Astrocyte (in vitro differentiated cells and primary cell): ENCODE measurements at regions not wholly inside any gene's neighbourhood (a gene's known extent, or its start where the extent isn't known, plus 50 kb on each side); places are given as distances from the start of the nearest gene placed in this dataset.

Experiments used
- DNase-seq: peaks from one replicate; pipeline ENCODE4 v3.0.0-alpha.2; 2010; ENCODE audit warnings: low read depth
- FAIRE-seq: peaks from 2 replicates; lab custom pipeline; 2011; peaks lifted over from hg19 to GRCh38; lab: Jason Lieb, UNC
- H2AFZ ChIP-seq: 2 replicates; pipeline ENCODE4 v1.6.0; 2012; ENCODE audit warnings: low read depth, low read length, inconsistent platforms
- H3K27ac ChIP-seq: 2 replicates; pipeline ENCODE4 v1.5.1; 2011; ENCODE audit warnings: low read depth, low read length, inconsistent platforms
- H3K27me3 ChIP-seq: 2 replicates; pipeline ENCODE4 v1.6.0; 2011; ENCODE audit warnings: low read length, inconsistent platforms; ENCODE audit not compliant: insufficient read depth
- H3K36me3 ChIP-seq: 2 replicates; pipeline ENCODE4 v1.5.1; 2011; ENCODE audit warnings: low read length, inconsistent platforms; ENCODE audit not compliant: insufficient read depth
- H3K4me1 ChIP-seq: 2 replicates; pipeline ENCODE4 v1.5.1; 2011; ENCODE audit warnings: low read length, inconsistent platforms; ENCODE audit not compliant: insufficient read depth
- H3K4me2 ChIP-seq: 2 replicates; pipeline ENCODE4 v1.6.0; 2012; ENCODE audit warnings: low read length, inconsistent platforms
- H3K4me3 ChIP-seq: 2 replicates; pipeline ENCODE4 v1.5.1; 2011; ENCODE audit warnings: low read depth, mild to moderate bottlenecking, low read length, inconsistent platforms; ENCODE audit not compliant: insufficient read depth
- H3K79me2 ChIP-seq: 2 replicates; pipeline ENCODE4 v1.6.0; 2012; ENCODE audit warnings: mild to moderate bottlenecking, low read length, inconsistent platforms; ENCODE audit not compliant: insufficient read depth
- H3K9ac ChIP-seq: 2 replicates; pipeline ENCODE4 v1.6.0; 2012; ENCODE audit warnings: mild to moderate bottlenecking, low read length, inconsistent platforms
- H3K9me3 ChIP-seq: 2 replicates; pipeline ENCODE4 v1.5.1; 2012; ENCODE audit warnings: low read depth, mild to moderate bottlenecking, low read length, inconsistent platforms; ENCODE audit not compliant: insufficient read depth
- H4K20me1 ChIP-seq: 2 replicates; pipeline ENCODE4 v1.6.0; 2012; ENCODE audit warnings: low read length, inconsistent platforms; ENCODE audit not compliant: insufficient read depth
- H3K27ac Mint-ChIP-seq: one replicate; pipeline ENCODE4 v1.8.0; 2021; ENCODE audit warnings: mild to moderate bottlenecking, mixed read lengths; ENCODE audit not compliant: unreplicated experiment
- H3K27me3 Mint-ChIP-seq: one replicate; pipeline ENCODE4 v1.8.0; 2021; ENCODE audit warnings: low read depth, mixed read lengths; ENCODE audit not compliant: unreplicated experiment
- H3K36me3 Mint-ChIP-seq: one replicate; pipeline ENCODE4 v1.8.0; 2021; ENCODE audit warnings: low read depth, mixed read lengths; ENCODE audit not compliant: unreplicated experiment
- H3K4me1 Mint-ChIP-seq: one replicate; pipeline ENCODE4 v1.8.0; 2021; ENCODE audit warnings: low read depth, mixed read lengths; ENCODE audit not compliant: unreplicated experiment
- H3K4me3 Mint-ChIP-seq: one replicate; pipeline ENCODE4 v1.8.0; 2021; ENCODE audit warnings: mild to moderate bottlenecking, moderate library complexity, mixed read lengths; ENCODE audit not compliant: unreplicated experiment
- H3K9me3 Mint-ChIP-seq: one replicate; pipeline ENCODE4 v1.8.0; 2021; ENCODE audit warnings: mild to moderate bottlenecking, mixed read lengths; ENCODE audit not compliant: unreplicated experiment
- EZH2 ChIP-seq: IDR thresholded peaks from 2 replicates; pipeline ENCODE4 v1.6.1; 2012; ENCODE audit warnings: mild to moderate bottlenecking, low read length, inconsistent platforms; ENCODE audit not compliant: insufficient read depth
- TF ChIP-seq, protein P1 (sequence below): IDR thresholded peaks from 2 replicates; pipeline ENCODE4 v1.5.1; 2011; ENCODE audit warnings: low read depth, mild to moderate bottlenecking, inconsistent platforms, low read length, moderate library complexity; ENCODE audit not compliant: insufficient read depth

DNA sequence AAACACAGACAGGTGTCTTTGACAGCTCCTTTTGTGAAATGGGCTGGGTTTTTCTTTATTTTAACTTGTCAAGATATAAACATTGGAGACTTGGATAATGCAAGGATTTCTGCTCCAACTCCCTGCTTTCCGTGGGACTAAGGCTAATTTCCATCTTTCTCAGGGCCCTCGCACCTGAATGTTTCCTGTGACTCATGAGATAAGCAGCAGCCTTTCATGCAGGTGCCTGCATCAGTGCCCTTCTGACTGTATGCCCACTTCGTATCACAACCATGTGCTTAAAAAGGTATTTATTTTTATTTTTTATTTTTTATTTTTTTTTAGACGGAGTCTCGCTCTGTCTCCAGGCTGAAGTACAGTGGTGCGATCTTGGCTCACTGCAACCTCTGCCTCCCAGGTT is 736.1 kb downstream of the DOK5 start:
- Histone ChIP-seq H3K27me3 (no peaks in the 10 kb centered on the region), H2AFZ (no peak overlapping the region)

DNA sequence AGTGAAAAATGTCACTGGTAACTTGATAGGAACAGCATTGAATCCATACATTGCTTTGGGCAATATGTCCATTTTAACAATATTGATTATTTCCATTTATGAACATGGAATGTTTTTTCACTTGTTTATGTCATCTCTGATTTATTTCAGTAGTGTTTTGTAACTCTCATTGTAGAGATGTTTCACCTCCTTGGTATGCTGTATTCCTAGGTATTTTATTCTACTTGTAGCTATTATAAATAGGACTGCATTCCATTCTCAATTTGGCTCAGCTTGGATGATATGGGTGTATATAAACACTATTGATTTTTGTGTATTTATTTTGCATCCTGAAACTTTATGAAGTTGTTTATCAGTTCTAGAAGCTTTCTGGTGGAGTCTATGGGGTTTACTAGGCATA is 730.3 kb downstream of the DOK5 start:
- H2AFZ ChIP-seq, result no peak overlapping the region
- H3K9me3 Mint-ChIP-seq, result peaks cover 5% of the 10 kb centered on the region
- H4K20me1 ChIP-seq, result no peaks in the 10 kb centered on the region
- no peak for FAIRE-seq
- H3K4me1 ChIP-seq, result no peaks in the 10 kb centered on the region
- no peaks in the 10 kb centered on the region for H3K36me3 ChIP-seq
- no peak overlapping the region for H3K27ac ChIP-seq
- H3K27me3 ChIP-seq, result no peaks in the 10 kb centered on the region
- no peak overlapping the region for H3K27ac Mint-ChIP-seq
- no peaks in the 10 kb centered on the region for H3K9me3 ChIP-seq
- no peak overlapping the region for H3K9ac ChIP-seq
- H3K79me2 ChIP-seq, result no peaks in the 10 kb centered on the region
- H3K4me3 Mint-ChIP-seq, result no peak overlapping the region
- H3K4me3 ChIP-seq, result no peak overlapping the region
- no peak overlapping the region for H3K4me2 ChIP-seq
- no peaks in the 10 kb centered on the region for H3K4me1 Mint-ChIP-seq
- DNase-seq, result peak; percentile 27
- H3K36me3 Mint-ChIP-seq, result no peaks in the 10 kb centered on the region
- no peaks in the 10 kb centered on the region for H3K27me3 Mint-ChIP-seq
- no peak for TF ChIP-seq EZH2
- TF ChIP-seq, protein P1, sequence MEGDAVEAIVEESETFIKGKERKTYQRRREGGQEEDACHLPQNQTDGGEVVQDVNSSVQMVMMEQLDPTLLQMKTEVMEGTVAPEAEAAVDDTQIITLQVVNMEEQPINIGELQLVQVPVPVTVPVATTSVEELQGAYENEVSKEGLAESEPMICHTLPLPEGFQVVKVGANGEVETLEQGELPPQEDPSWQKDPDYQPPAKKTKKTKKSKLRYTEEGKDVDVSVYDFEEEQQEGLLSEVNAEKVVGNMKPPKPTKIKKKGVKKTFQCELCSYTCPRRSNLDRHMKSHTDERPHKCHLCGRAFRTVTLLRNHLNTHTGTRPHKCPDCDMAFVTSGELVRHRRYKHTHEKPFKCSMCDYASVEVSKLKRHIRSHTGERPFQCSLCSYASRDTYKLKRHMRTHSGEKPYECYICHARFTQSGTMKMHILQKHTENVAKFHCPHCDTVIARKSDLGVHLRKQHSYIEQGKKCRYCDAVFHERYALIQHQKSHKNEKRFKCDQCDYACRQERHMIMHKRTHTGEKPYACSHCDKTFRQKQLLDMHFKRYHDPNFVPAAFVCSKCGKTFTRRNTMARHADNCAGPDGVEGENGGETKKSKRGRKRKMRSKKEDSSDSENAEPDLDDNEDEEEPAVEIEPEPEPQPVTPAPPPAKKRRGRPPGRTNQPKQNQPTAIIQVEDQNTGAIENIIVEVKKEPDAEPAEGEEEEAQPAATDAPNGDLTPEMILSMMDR, result no peak

More for the DNA sequence above, 736.1 kb downstream of the DOK5 start:
- Histone ChIP-seq H3K4me3 (no peak overlapping the region), H3K79me2 (no peaks in the 10 kb centered on the region), H3K27ac (no peak overlapping the region), H3K9ac (no peak overlapping the region), H4K20me1 (no peaks in the 10 kb centered on the region), H3K9me3 (no peaks in the 10 kb centered on the region), H3K4me1 (no peaks in the 10 kb centered on the region), H3K36me3 (no peaks in the 10 kb centered on the region), H3K4me2 (no peak overlapping the region)
- Mint-ChIP-seq H3K36me3 (no peaks in the 10 kb centered on the region), H3K4me1 (no peaks in the 10 kb centered on the region), H3K27me3 (no peaks in the 10 kb centered on the region), H3K4me3 (no peak overlapping the region), H3K27ac (no peak overlapping the region), H3K9me3 (peaks cover 5% of the 10 kb centered on the region)
- DNase-seq (no peak), FAIRE-seq (no peak)
- TF ChIP-seq, protein P1, result no peak
- no peak for TF ChIP-seq EZH2

DNA sequence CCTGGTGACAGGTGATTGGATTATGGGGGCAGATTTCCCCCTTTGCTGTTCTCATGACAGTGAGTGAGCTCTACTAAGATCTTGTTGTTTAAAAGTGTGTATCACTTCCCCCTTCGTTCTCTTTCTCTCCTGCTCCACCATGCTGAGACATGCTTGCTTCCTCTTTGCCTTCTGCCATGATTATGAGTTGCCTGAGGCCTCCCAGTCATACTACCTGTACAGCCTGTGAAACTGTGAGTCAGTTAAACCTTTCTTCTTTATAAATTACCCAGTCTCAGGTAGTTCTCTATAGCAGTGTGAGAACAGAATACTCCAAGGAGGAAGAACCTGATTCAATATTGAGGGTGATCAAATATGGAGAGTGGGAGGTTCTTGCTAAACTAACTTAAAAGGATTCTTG is 724.9 kb downstream of the DOK5 start:
- H3K27ac ChIP-seq, result no peak overlapping the region
- no peak for FAIRE-seq

More for the DNA sequence above, 724.9 kb downstream of the DOK5 start:
- DNase-seq, result no peak
- no peaks in the 10 kb centered on the region for H4K20me1 ChIP-seq
- H3K4me1 Mint-ChIP-seq, result no peaks in the 10 kb centered on the region
- H3K36me3 Mint-ChIP-seq, result no peaks in the 10 kb centered on the region
- H2AFZ ChIP-seq, result no peak overlapping the region
- H3K4me3 Mint-ChIP-seq, result no peak overlapping the region
- no peaks in the 10 kb centered on the region for H3K27me3 ChIP-seq
- no peak overlapping the region for H3K9ac ChIP-seq
- no peaks in the 10 kb centered on the region for H3K4me1 ChIP-seq
- no peak overlapping the region for H3K4me3 ChIP-seq
- H3K9me3 Mint-ChIP-seq, result peaks cover 3% of the 10 kb centered on the region
- H3K36me3 ChIP-seq, result no peaks in the 10 kb centered on the region
- H3K4me2 ChIP-seq, result no peak overlapping the region
- no peaks in the 10 kb centered on the region for H3K27me3 Mint-ChIP-seq
- TF ChIP-seq EZH2, result no peak
- TF ChIP-seq, protein P1, result no peak
- H3K9me3 ChIP-seq, result no peaks in the 10 kb centered on the region
- no peak overlapping the region for H3K27ac Mint-ChIP-seq
- no peaks in the 10 kb centered on the region for H3K79me2 ChIP-seq
